RWPE1 (cell line): ENCODE measurements at regions not wholly inside any gene's neighbourhood (a gene's known extent, or its start where the extent isn't known, plus 50 kb on each side); places are given as distances from the start of the nearest gene placed in this dataset.

ENCODE experiments used
- CTCF ChIA-PET: fragments of 350-600 bp; sonication (Branson Sonifier 250); formaldehyde crosslinking; extraction: SDS; loops from one replicate; lab custom pipeline; 2021; lab: Yijun Ruan, JAX
- POLR2A ChIA-PET: fragments of 400-600 bp; formaldehyde crosslinking; extraction: SDS; loops from one replicate; lab custom pipeline; 2020; ENCODE audit warnings: antibody characterized with exemption; ENCODE audit not compliant: low non-redundant PET; lab: Yijun Ruan, JAX
- DNase-seq: peaks from one replicate; pipeline ENCODE4 v3.0.0; 2012; ENCODE audit warnings: low spot score
- H3K27ac ChIP-seq: fragments of 450-650 bp; 2 replicates; pipeline ENCODE4 v1.5.1; 2017
- TF ChIP-seq, protein P1 (sequence below): fragments of 450-650 bp; conservative IDR thresholded peaks from 2 replicates; pipeline ENCODE4 v1.5.1; 2017; ENCODE audit warnings: low read depth, mild to moderate bottlenecking

DNA sequence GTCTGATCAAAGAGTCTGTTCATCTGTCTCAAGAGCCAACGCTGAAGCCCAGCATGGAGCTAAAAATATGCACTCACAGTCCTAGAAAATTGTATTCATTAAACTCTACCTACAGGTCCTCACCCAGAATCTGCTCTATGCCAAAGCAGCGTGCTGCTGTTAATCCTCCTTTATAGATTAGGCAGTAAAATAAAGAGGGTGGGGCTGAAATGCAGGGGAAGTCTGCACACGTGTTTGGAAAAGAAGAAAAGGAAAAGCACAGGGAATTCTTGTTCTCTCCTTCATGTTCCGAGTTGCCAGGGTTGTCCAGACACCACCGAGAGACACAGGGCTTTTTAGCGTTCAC, 121.4 kb upstream of the TMEM161B start:
- H3K27ac ChIP-seq = no peak overlapping the region
- no peak for DNase-seq
- CTCF ChIA-PET = interaction anchor here (0.5 kb wide), 1 partner anchor 186 kb away, joined by 3 read pairs; no protein-coding TSS in a partner anchor
- TF ChIP-seq, protein P1, sequence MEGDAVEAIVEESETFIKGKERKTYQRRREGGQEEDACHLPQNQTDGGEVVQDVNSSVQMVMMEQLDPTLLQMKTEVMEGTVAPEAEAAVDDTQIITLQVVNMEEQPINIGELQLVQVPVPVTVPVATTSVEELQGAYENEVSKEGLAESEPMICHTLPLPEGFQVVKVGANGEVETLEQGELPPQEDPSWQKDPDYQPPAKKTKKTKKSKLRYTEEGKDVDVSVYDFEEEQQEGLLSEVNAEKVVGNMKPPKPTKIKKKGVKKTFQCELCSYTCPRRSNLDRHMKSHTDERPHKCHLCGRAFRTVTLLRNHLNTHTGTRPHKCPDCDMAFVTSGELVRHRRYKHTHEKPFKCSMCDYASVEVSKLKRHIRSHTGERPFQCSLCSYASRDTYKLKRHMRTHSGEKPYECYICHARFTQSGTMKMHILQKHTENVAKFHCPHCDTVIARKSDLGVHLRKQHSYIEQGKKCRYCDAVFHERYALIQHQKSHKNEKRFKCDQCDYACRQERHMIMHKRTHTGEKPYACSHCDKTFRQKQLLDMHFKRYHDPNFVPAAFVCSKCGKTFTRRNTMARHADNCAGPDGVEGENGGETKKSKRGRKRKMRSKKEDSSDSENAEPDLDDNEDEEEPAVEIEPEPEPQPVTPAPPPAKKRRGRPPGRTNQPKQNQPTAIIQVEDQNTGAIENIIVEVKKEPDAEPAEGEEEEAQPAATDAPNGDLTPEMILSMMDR = no peak
- POLR2A ChIA-PET = no interaction called here

DNA sequence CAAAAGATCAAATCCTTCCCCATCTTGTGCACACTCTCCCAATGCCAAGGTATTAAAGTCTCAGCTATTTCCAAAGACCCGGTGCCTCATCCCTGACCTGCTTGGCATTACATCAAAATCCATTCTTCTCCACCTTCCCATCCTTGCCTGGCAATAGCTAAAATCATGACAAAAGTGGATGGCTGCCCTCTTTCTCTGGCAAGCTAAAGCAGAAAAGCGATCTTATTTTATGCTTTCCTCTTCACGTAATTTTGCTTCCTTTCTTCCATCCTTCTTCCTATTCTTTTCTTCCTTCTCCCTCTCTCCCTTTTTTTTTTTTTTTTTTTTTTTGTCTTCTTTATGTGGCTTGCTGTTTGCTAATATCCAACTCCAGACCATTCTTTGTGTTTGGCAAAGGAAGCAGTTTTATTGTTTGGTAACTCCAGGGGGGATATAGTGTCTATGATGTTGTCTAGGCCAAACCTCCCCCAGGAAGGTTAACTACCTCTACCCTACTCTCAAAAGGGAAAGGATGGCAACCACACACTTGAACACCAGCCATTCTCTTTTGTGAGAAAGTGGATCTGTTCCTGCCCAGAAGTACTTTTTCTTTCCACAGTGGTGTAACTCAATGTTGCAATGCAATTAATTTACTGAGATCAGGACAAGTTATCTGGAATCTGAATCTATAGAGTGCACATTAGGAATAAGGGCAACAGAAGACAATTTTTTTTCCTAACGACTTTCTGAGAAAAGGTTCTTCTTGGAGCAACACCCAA, 120.9 kb upstream of the TMEM161B start:
- CTCF ChIA-PET = interaction anchor here (0.7 kb wide), 1 partner anchor 37 kb away, joined by 4 read pairs; no protein-coding TSS in a partner anchor
- no peak overlapping the region for H3K27ac ChIP-seq

DNA sequence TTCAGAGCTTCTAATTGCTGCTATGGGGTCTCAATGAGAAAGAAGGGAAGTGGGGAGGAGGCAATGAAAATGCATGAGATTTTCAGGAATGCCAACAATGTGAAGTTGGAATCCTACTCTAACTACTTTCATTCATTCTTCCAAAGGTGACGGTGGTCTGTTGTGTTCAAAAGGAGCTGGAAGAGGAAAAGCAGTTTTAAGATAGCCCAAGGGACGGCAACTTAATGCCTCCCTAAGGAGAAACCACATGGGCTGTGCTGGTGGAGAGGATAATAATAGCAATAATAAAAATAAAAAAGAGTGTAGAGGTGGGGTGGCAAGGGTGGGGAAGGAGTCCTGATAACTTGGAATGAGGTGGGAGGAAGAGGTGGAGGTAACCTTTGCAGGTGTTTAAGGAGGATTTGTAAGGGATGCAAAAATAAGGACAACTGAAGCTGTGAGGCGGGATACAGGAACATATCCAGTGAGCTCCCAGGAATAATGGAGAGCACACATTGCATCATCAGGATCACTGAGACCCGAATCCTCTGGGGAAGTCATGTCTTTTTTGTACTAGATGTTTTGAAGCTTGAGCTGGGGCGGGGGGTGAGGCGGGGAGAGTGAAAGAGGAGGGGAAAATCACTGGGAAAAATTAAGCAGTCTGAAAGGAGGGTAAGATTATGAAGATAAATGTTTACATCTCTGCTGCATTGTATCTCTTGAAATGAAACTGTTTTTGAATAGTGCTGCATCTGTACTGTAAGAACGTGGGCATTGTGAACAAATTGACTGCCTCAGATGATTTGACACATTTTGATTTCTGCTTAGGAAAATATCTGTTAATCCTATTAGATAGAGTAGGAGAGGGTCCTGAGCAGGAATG, 120.1 kb upstream of the TMEM161B start:
- DNase-seq = no peak
- TF ChIP-seq, protein P1 = no peak
- ChIA-PET POLR2A (no interaction called here), CTCF (interaction anchor here (0.7 kb wide), 3 partner anchors 20 to 595 kb away, joined by 4 to 5 read pairs (median 4); no protein-coding TSS in a partner anchor)
- no peak overlapping the region for H3K27ac ChIP-seq

More for the DNA sequence above, 120.9 kb upstream of the TMEM161B start:
- DNase-seq = no peak
- POLR2A ChIA-PET = no interaction called here
- TF ChIP-seq, protein P1 = no peak

- H3K27ac ChIP-seq = no peak overlapping the region
- POLR2A ChIA-PET = no interaction called here
- CTCF ChIA-PET = interaction anchor here (0.7 kb wide), 1 partner anchor 98 kb away, joined by 3 read pairs; no protein-coding TSS in a partner anchor
- TF ChIP-seq, protein P1 = no peak
- no peak for DNase-seq
Observed at GRCh38 chr5:88384886-88385285, 116.2 kb upstream of the TMEM161B start.

DNA sequence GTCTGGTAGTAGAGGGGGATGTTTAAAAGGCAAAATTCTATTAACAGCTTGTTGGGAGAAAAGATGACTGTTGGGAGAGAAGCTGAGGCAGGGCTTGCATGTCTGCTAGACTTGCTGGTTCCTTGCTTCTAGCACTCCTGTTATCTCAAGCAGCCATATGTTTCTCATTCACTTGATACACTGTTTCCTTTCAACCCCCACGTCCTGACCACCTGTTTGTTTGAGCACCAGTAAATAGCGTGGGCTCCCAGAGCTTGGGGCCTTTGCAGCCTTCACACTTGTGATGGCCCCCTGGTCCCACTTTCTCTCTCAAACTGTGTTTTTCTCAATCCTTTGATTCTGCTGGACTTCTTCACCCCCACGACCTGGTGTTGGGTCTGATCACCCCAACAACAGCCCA, 111.7 kb upstream of the TMEM161B start:
- ChIA-PET POLR2A (no interaction called here), CTCF (no interaction called here)
- DNase-seq = no peak
- TF ChIP-seq, protein P1 = no peak
- no peak overlapping the region for H3K27ac ChIP-seq
